GM12878 (cell line): ENCODE measurements at regions not wholly inside any gene's neighbourhood (a gene's known extent, or its start where the extent isn't known, plus 50 kb on each side); places are given as distances from the start of the nearest gene placed in this dataset.

Source experiments
- ATAC-seq: fragments of 200-7000 bp; cut with Tn5 transposase; 3 replicates; pipeline ENCODE4 v1.9.1; 2020; ENCODE audit warnings: mild to moderate bottlenecking, moderate library complexity
- BruUV-seq: library from RNA; stranded (reverse); fragments of 400-500 nt; replicated peaks from 2 replicates; lab custom pipeline; 2021; lab: Mats Ljungman, UMichigan
- CTCF ChIA-PET: fragments of 300-600 bp; sonication (Branson Sonifier 250); formaldehyde crosslinking; extraction: SDS; loops from one replicate; lab custom pipeline; 2021; ENCODE audit warnings: inconsistent platforms; lab: Yijun Ruan, JAX
- POLR2A ChIA-PET: fragments of 350-600 bp; formaldehyde crosslinking; extraction: SDS; loops from one replicate; lab custom pipeline; 2021; ENCODE audit warnings: inconsistent platforms; lab: Charles Lee
- RAD21 ChIA-PET: fragments of 300-600 bp; sonication (Branson Sonifier 250); formaldehyde crosslinking; loops from one replicate; lab custom pipeline; 2023; ENCODE audit warnings: antibody characterized with exemption; ENCODE audit not compliant: unreplicated experiment; lab: Charles Lee
- SMC1A ChIA-PET: fragments of 300-600 bp; sonication (Branson Sonifier 250); formaldehyde crosslinking; loops from one replicate; lab custom pipeline; 2023; ENCODE audit not compliant: unreplicated experiment, uncharacterized antibody; lab: Charles Lee
- DNase-seq: peaks from one replicate; pipeline ENCODE4 v3.0.0-alpha.2; 2011; ENCODE audit warnings: low read depth, low spot score
- FAIRE-seq: peaks from 3 replicates; lab custom pipeline; 2011; peaks lifted over from hg19 to GRCh38; lab: Jason Lieb, UNC
- H2AFZ ChIP-seq: 2 replicates; pipeline ENCODE4 v1.6.0; 2011; ENCODE audit warnings: low read depth, low read length, control low read depth; ENCODE audit not compliant: control insufficient read depth
- H3K27ac ChIP-seq: 2 replicates; pipeline ENCODE4 v1.5.1; 2011; ENCODE audit warnings: control low read depth; ENCODE audit not compliant: control insufficient read depth, insufficient read depth
- H3K27me3 ChIP-seq, 2 experiments: replicated peaks in 1 of 2; 2 replicates each; pipeline versions ENCODE4 v1.6.0 to v1.6.1; 2011; ENCODE audit warnings: low read length in 1 of 2; ENCODE audit not compliant: control insufficient read depth in 2 of 2, insufficient read depth in 2 of 2
- H3K36me3 ChIP-seq, 2 experiments: 2 replicates each; pipeline ENCODE4 v1.5.1; 2011; ENCODE audit warnings: low read length in 1 of 2; ENCODE audit not compliant: control insufficient read depth in 2 of 2, insufficient read depth in 2 of 2
- H3K4me1 ChIP-seq: 2 replicates; pipeline ENCODE4 v1.6.1; 2011; ENCODE audit warnings: mild to moderate bottlenecking, low read length, moderate library complexity, mixed read lengths; ENCODE audit not compliant: control insufficient read depth, insufficient read depth
- H3K4me2 ChIP-seq: 2 replicates; pipeline ENCODE4 v1.6.0; 2011; ENCODE audit warnings: control low read depth; ENCODE audit not compliant: control insufficient read depth, insufficient read depth
- H3K4me3 ChIP-seq: fragments of 200-600 bp; sonication (generic); 2 replicates; pipeline ENCODE4 v1.5.1; 2016
- H3K79me2 ChIP-seq: 2 replicates; pipeline ENCODE4 v1.6.0; 2011; ENCODE audit warnings: low read length; ENCODE audit not compliant: control insufficient read depth, insufficient read depth
- H3K9ac ChIP-seq: 2 replicates; pipeline ENCODE4 v1.8.0; 2011; ENCODE audit warnings: low read length, control low read depth, mixed read lengths; ENCODE audit not compliant: control insufficient read depth, insufficient read depth
- H3K9me3 ChIP-seq: replicated peaks from 3 replicates; pipeline ENCODE4 v1.5.1; 2011; ENCODE audit warnings: mild to moderate bottlenecking, low read length; ENCODE audit not compliant: control insufficient read depth, insufficient read depth
- H4K20me1 ChIP-seq: 2 replicates; pipeline ENCODE4 v1.6.0; 2011; ENCODE audit not compliant: control insufficient read depth, insufficient read depth
- FOXM1 ChIP-seq: IDR thresholded peaks from 2 replicates; pipeline ENCODE4 v1.6.1; 2012; ENCODE audit warnings: low read depth, mild to moderate bottlenecking, inconsistent platforms, low read length, moderate library complexity
- NFIC ChIP-seq: IDR thresholded peaks from 2 replicates; pipeline ENCODE4 v1.6.1; 2012; ENCODE audit warnings: low read depth, mild to moderate bottlenecking, inconsistent platforms, low read length, moderate library complexity
- NFYB ChIP-seq: IDR thresholded peaks from 2 replicates; pipeline ENCODE4 v1.6.1; 2011; ENCODE audit warnings: low read depth, mild to moderate bottlenecking, low read length, improper control_type of control experiment, moderate library complexity; ENCODE audit not compliant: insufficient read depth
- PML ChIP-seq: IDR thresholded peaks from 2 replicates; pipeline ENCODE4 v1.6.1; 2012; ENCODE audit warnings: low read length, inconsistent platforms
- RAD51 ChIP-seq: fragments of 450-650 bp; IDR thresholded peaks from 2 replicates; pipeline ENCODE4 v1.6.1; 2016; ENCODE audit warnings: moderate library complexity, mild to moderate bottlenecking, inconsistent platforms
- SMARCA5 ChIP-seq: fragments of 450-650 bp; IDR thresholded peaks from 2 replicates; pipeline ENCODE4 v1.6.1; 2017; ENCODE audit warnings: mild to moderate bottlenecking
- WRNIP1 ChIP-seq: IDR thresholded peaks from 2 replicates; pipeline ENCODE4 v1.6.1; 2011; ENCODE audit warnings: low read depth, low read length, improper control_type of control experiment, borderline replicate concordance
- YBX1 ChIP-seq: fragments of 450-650 bp; IDR thresholded peaks from 2 replicates; pipeline ENCODE4 v1.6.1; 2016; ENCODE audit warnings: antibody characterized with exemption
- WGBS: methylation state at CpG from one replicate; pipeline ENCODE4 v1.1.6; 2016; ENCODE audit warnings: low lambda C conversion rate; ENCODE audit not compliant: insufficient replicate concordance, insufficient coverage; ENCODE audit errors: missing lambda C conversion rate; 5-methylcytosine and 5-hydroxymethylcytosine counted together
- in situ Hi-C: fragments of 300-500 bp; cut with MboI; formaldehyde crosslinking; loops from 9 replicates; pipeline ENCODE4 v1.14.3; 2018; ENCODE audit warnings: mixed read lengths
- intact Hi-C: fragments of 100-400 bp; cut with micrococcal nuclease; formaldehyde crosslinking; loops from one replicate; pipeline ENCODE4 v1.14.2; 2022; ENCODE audit not compliant: unreplicated experiment
- TF ChIP-seq, protein P1 (sequence below): fragments of 450-650 bp; IDR thresholded peaks from 2 replicates; pipeline ENCODE4 v1.6.1; 2017; ENCODE audit warnings: antibody characterized with exemption, mild to moderate bottlenecking, moderate library complexity

- ChIA-PET SMC1A (interaction anchor here (0.6 kb wide), 1 partner anchor 24 kb away, joined by 3 read pairs; no protein-coding TSS in a partner anchor), POLR2A (no interaction called here), CTCF (interaction anchor here (1.0 kb wide), 1 partner anchor 11 kb away, joined by 3 read pairs; no protein-coding TSS in a partner anchor), RAD21 (interaction anchor here (0.5 to 0.7 kb wide), 2 partner anchors 11 to 1079 kb away, joined by 3 to 4 read pairs; no protein-coding TSS in a partner anchor)
- no peak for FAIRE-seq
- Histone ChIP-seq H4K20me1 (no peaks in the 10 kb centered on the region), H3K79me2 (no peaks in the 10 kb centered on the region), H3K27ac (no peak overlapping the region), H3K9me3 (no peaks in the 10 kb centered on the region), H3K4me1 (peaks cover 4% of the 10 kb centered on the region), H3K27me3 (no peaks in the 10 kb centered on the region), H3K36me3 (no peaks in the 10 kb centered on the region), H3K9ac (no peak overlapping the region), H3K4me2 (no peak overlapping the region), H2AFZ (no peak overlapping the region), H3K4me3 (no peak overlapping the region)
- in situ Hi-C loops: no loop called here
- DNase-seq: no peak
- TF ChIP-seq, protein P1, sequence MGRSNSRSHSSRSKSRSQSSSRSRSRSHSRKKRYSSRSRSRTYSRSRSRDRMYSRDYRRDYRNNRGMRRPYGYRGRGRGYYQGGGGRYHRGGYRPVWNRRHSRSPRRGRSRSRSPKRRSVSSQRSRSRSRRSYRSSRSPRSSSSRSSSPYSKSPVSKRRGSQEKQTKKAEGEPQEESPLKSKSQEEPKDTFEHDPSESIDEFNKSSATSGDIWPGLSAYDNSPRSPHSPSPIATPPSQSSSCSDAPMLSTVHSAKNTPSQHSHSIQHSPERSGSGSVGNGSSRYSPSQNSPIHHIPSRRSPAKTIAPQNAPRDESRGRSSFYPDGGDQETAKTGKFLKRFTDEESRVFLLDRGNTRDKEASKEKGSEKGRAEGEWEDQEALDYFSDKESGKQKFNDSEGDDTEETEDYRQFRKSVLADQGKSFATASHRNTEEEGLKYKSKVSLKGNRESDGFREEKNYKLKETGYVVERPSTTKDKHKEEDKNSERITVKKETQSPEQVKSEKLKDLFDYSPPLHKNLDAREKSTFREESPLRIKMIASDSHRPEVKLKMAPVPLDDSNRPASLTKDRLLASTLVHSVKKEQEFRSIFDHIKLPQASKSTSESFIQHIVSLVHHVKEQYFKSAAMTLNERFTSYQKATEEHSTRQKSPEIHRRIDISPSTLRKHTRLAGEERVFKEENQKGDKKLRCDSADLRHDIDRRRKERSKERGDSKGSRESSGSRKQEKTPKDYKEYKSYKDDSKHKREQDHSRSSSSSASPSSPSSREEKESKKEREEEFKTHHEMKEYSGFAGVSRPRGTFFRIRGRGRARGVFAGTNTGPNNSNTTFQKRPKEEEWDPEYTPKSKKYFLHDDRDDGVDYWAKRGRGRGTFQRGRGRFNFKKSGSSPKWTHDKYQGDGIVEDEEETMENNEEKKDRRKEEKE: no peak
- no peak for TF ChIP-seq FOXM1
- TF ChIP-seq WRNIP1: no peak
- no peak for TF ChIP-seq NFIC
- TF ChIP-seq PML: no peak
- TF ChIP-seq RAD51: no peak
- TF ChIP-seq SMARCA5: no peak
- TF ChIP-seq YBX1: no peak
- TF ChIP-seq NFYB: no peak
- 15% methylated on average over 2 of the region's 2 CpGs for WGBS
- no TSS peak for BruUV-seq
- ATAC-seq: no peak
- intact Hi-C loops: no loop called here
Observed at GRCh38 chr2:6784291-6784690, 81.4 kb downstream of the CMPK2 start.
